LNCaP clone FGC (cell line): ENCODE measurements at regions not wholly inside any gene's neighbourhood (a gene's known extent, or its start where the extent isn't known, plus 50 kb on each side); places are given as distances from the start of the nearest gene placed in this dataset.

Source experiments
- DNase-seq: peaks from one replicate; pipeline ENCODE4 v3.0.0-alpha.2; 2011; ENCODE audit warnings: low read depth
- H3K4me3 ChIP-seq: 2 replicates; pipeline ENCODE4 v1.5.1; 2011; ENCODE audit warnings: mild to moderate bottlenecking, low read depth, low read length, control low read depth
- TF ChIP-seq, protein P1 (sequence below): IDR thresholded peaks from 2 replicates; pipeline ENCODE4 v1.5.1; 2012; ENCODE audit warnings: mild to moderate bottlenecking; ENCODE audit not compliant: control insufficient read depth, insufficient read depth; ENCODE audit errors: extremely low read depth

DNA sequence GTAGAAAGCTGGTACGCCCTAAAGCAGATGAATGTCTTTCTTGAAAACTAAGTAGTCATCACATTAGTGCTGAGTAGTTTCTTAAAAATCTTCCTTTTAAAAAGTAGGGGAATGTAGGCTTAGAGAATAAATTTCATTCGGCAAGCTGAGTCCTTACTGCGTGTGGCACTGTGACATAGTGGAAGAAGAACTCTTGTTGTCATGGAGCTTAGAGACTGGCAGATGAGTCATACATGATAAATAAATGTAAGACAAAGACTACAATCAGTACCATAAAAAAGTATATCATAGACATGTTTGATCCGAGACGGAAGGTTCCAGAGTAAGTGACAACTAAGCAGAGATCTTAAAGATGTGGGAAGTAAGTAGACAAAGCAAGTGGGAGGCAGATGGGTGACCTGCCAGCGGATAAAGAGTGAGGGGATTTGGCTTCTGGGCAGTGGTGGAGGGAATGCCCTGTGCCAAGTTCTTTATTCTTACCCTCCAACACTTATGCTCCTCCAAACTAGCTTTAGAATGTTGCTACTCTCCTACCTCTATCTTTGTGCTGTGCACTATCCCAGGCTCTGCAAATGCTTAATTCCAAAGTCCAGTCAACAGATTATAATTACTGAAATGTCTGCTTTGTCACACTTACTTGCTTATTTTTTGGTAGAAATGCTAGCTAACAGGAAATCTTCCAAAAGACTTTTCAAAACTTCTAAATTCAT lies 608.5 kb upstream of the USP24 start:
- no peak for DNase-seq
- TF ChIP-seq, protein P1, sequence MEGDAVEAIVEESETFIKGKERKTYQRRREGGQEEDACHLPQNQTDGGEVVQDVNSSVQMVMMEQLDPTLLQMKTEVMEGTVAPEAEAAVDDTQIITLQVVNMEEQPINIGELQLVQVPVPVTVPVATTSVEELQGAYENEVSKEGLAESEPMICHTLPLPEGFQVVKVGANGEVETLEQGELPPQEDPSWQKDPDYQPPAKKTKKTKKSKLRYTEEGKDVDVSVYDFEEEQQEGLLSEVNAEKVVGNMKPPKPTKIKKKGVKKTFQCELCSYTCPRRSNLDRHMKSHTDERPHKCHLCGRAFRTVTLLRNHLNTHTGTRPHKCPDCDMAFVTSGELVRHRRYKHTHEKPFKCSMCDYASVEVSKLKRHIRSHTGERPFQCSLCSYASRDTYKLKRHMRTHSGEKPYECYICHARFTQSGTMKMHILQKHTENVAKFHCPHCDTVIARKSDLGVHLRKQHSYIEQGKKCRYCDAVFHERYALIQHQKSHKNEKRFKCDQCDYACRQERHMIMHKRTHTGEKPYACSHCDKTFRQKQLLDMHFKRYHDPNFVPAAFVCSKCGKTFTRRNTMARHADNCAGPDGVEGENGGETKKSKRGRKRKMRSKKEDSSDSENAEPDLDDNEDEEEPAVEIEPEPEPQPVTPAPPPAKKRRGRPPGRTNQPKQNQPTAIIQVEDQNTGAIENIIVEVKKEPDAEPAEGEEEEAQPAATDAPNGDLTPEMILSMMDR: peak; percentile 13; the same call in 1 of the 2 replicates
- no peak overlapping the region for H3K4me3 ChIP-seq

DNA sequence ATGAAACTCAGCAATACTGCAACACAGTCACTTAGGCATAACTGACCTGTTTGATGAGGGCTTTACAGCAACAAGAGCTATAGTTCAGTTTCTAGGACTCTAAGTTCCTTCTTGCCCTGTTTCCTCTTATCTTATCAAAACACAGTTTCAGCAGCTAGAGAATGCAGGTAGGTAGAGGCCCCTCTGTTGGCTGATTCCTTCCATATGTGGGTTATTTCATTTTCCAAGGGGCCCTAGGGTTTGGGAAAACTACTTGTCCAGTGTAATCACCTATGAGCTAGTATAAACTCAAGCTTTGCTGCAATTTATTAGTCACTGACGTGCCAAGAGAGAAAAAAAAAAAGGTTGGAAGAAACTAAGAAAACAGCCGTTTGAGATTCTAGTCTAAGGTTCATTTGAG lies 607.7 kb upstream of the USP24 start:
- no peak overlapping the region for H3K4me3 ChIP-seq
- DNase-seq: no peak
- TF ChIP-seq, protein P1: no peak

DNA sequence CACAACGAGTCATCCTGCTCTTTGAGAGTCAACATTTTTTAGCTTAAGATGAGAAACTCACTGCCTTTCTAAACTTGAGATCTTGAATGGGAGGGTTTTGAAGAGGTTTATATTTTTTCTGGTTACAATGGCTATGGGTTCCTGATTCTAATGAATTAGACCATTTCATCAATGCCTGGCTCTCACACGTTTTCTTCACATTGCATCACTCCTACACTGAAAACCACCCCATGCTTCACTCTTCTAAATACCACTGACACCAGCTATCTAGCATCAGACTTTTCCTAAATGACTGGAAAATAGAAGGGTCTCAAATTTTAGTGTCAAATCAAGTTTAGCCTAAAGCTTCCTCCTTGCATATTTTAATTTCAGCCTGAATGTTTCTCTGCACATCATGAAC lies 606.1 kb upstream of the USP24 start:
- no peak overlapping the region for H3K4me3 ChIP-seq
- TF ChIP-seq, protein P1: no peak
- no peak for DNase-seq

DNA sequence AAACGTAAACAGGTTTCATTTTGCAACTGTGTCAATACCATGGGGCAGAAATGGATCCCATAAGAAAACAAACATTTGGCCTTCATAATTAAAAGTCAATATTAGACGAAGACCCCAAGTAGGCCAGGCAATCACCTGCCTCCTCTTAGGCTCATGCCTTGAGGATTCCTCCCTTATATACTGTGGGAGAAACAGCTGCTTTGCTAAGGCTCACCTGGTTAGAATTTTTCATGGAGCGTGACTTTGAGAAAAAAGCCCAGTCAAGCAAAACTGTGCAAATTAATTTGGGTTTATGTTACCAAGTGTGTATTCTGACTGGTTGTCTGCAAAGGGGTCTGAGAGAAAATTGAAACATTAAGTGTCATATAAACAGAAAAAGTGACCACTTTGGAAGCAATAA lies 605.3 kb upstream of the USP24 start:
- TF ChIP-seq, protein P1: no peak
- no peak for DNase-seq
- H3K4me3 ChIP-seq: no peak overlapping the region

DNA sequence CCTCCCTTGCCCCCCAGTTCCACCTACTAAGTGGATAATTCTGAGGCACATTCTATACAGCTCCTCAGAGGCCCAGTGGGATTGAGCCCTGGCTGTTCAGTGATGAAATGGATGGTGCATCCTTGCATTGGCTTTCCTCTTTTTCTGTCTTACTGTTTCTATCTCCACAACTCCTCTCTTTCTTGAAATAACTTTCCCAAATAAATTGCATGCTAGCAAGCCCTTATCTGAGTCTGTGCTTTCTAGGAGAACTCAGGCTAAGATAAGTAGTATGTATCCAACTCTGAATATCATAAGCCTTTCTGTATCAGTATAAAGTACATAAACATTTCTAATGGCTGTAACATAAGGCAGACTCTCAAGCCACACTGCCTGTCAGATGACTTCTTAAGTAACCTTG lies 603.8 kb upstream of the USP24 start:
- no peak overlapping the region for H3K4me3 ChIP-seq
- TF ChIP-seq, protein P1: no peak
- DNase-seq: no peak

DNA sequence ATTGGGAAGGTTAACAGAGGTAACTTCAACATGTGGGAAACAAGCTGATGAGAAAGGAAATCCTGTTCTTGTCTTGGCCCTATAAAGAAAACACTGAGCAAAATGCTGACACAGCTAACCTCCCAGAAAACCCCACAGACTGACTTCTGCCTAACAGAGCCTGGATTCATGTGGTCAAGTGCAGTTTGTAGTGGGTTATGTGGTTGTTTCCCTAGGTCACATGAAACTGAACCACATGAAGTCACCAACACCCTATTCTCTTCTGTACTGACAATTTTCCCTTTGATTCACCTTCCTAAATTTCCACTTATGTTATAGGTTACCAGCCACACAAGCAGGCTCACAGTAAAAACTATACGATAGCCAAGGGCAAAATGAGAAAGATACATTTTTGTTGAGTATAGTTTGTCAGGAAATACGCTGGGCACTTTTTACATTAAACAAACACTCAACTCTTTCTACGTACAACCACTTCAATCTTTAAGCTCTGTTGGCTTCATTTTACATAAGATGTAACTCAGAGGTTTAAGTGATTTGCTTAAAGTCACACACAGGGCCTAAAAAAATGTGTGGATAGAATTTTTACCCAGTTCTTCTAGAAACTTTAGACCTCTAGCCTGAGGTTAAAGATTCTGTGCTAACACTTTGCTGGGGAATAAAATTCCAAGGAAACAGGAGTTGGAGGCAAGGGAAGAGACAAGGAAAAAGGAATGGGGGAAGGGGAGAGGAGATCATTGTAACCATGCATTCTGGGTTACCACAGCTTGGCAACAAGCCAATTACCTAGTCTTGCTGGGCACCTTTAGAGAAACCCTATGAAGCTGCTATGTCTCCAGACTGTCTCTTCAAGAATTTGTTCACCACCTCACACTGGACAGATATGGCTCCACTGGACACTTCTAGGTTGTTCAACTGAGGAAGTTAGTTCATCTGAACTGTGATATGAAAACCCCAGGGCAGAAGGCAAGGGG lies 601.6 kb upstream of the USP24 start:
- TF ChIP-seq, protein P1: no peak
- no peak for DNase-seq
- no peak overlapping the region for H3K4me3 ChIP-seq
